Testis (tissue), 2 donors: ENCODE measurements at regions not wholly inside any gene's neighbourhood (a gene's known extent, or its start where the extent isn't known, plus 50 kb on each side); places are given as distances from the start of the nearest gene placed in this dataset.
"Not testable (repeated sequence)": the region's sequence is repeated elsewhere in the genome, so short reads cannot be mapped to it uniquely, and the experiment has no call there.

Experiments
- CTCF ChIP-seq, 3 experiments: fragments of 450-650 bp in 2 of 3; fragments of 200-600 bp in 1 of 3; sonication (generic) in 1 of 3; IDR thresholded peaks; one replicate each; pipeline ENCODE4 v1.5.1; 2016 to 2019; ENCODE audit warnings: antibody characterized with exemption in 3 of 3, mild to moderate bottlenecking in 2 of 3, moderate library complexity in 1 of 3
- POLR2A ChIP-seq: fragments of 450-650 bp; IDR thresholded peaks from one replicate; pipeline ENCODE4 v1.6.1; 2017; ENCODE audit warnings: antibody characterized with exemption, mild to moderate bottlenecking, moderate library complexity

- not testable (repeated sequence) for TF ChIP-seq CTCF (IDR thresholded peaks at IDR 0.05); POLR2A
Measured at GRCh38 chr11:38690211-38690610, 2092.2 kb upstream of the RAG2 start.
